GM20000 (cell line): ENCODE measurements at regions not wholly inside any gene's neighbourhood (a gene's known extent, or its start where the extent isn't known, plus 50 kb on each side); places are given as distances from the start of the nearest gene placed in this dataset.

Experiments used
- DNase-seq: peaks from one replicate; pipeline ENCODE4 v3.0.0; 2012; ENCODE audit warnings: low spot score
- TF ChIP-seq, protein P1 (sequence below): IDR thresholded peaks from 2 replicates; pipeline ENCODE4 v1.5.1; 2012; ENCODE audit warnings: mild to moderate bottlenecking, control low read depth; ENCODE audit errors: extremely low read depth, missing control alignments

DNA sequence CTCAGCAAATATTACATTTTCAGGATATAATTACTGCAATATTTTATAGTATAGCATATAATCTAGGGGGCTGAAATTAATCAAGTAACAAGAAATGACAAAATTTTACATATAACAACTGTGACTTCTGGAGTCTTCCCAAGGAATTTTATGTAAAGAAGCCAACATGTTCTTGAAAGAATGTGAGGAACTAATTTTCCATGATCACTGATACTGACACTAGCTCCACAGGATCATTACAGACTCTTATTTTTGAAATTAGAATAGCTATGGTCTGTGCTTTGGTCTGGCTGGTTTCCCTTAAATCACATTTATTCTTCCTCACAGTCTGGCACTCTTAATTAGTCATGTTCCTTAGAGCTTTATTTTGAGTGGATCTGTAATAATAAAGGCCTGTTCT lies 267.7 kb upstream of the SEMA3A start:
- TF ChIP-seq, protein P1, sequence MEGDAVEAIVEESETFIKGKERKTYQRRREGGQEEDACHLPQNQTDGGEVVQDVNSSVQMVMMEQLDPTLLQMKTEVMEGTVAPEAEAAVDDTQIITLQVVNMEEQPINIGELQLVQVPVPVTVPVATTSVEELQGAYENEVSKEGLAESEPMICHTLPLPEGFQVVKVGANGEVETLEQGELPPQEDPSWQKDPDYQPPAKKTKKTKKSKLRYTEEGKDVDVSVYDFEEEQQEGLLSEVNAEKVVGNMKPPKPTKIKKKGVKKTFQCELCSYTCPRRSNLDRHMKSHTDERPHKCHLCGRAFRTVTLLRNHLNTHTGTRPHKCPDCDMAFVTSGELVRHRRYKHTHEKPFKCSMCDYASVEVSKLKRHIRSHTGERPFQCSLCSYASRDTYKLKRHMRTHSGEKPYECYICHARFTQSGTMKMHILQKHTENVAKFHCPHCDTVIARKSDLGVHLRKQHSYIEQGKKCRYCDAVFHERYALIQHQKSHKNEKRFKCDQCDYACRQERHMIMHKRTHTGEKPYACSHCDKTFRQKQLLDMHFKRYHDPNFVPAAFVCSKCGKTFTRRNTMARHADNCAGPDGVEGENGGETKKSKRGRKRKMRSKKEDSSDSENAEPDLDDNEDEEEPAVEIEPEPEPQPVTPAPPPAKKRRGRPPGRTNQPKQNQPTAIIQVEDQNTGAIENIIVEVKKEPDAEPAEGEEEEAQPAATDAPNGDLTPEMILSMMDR: no peak

GRCh38 chr7:84461093-84461492 lies 266.5 kb upstream of the SEMA3A start:
- TF ChIP-seq, protein P1: no peak
- DNase-seq: no peak

More for the DNA sequence above, 267.7 kb upstream of the SEMA3A start:
- no peak for DNase-seq

DNA sequence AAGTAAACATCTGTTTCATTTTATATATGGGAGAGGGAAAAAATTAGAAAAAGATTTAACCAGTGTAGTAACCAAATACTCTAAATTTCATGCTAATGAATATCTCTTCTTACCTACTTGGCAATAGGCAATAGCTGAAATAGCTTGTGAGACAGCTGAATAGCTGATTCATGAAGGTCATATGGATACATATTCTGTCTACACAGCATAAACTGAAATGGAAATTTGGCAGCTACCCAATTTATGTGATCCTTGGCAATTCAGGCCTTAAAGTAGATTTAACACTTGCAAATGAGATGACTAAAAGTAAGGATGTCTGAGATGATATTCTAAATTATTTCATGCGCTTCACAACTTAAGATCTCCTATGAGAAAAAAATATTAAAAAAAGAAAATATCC lies 261.2 kb upstream of the SEMA3A start:
- no peak for DNase-seq
- TF ChIP-seq, protein P1: no peak

DNA sequence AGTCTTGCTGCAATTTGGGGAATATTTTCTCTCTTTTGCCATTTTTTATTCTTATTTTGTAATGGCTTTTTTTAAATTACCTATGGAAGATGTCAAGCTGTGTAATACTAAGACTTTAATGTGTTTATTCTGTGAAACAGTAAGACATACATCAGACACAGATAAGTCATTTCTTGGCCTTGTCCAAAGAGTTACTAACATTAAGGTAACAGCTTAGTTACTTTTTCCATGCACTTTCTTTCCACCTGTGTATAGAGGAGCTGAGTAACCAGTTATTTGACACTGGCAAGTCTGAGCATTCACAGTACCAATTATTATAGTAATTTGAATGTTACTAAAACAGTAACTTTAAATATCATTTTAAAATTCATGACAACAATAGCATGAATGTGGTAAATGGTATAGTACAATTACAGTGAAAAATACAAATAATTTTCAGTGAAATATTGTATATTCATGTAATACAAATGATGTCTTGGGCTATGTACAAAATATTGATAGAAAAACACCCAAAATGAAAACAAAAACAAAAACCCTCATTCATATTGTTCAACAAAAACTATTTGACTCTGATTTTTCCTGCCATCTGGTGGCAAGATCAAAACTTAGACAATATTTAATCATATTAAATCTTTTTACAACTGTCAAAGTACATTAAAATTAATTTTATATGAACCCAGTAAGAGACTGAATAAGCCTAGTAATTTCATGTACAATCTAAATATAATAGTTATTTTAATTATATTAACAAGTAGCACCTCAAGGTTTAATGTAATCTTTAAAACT lies 259.8 kb upstream of the SEMA3A start:
- DNase-seq: no peak
- TF ChIP-seq, protein P1: no peak

GRCh38 chr7:84452618-84453017 lies 258.0 kb upstream of the SEMA3A start:
- TF ChIP-seq, protein P1: no peak
- no peak for DNase-seq

DNA sequence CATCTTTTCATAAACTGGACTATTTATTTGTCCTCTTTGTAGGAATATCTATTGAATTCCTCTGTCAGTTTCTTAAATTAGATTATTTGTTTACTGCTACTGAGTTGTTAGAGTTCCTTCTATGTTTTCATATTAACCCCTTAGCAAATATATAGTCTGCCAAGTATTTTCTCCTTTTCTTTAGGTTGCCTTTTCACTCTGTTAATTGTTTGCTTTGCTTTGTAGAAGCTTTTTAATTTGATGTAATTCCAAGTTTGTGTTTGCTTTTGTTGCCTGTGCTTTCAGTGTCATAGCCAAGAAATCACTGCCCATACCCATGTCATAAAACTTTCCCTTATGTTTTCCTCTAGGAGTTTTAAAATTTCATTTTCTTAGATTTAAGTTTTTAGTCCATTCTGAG lies 256.2 kb upstream of the SEMA3A start:
- TF ChIP-seq, protein P1: no peak
- no peak for DNase-seq

GRCh38 chr7:84447636-84448293 lies 253.2 kb upstream of the SEMA3A start:
- TF ChIP-seq, protein P1: no peak
- no peak for DNase-seq
